SK-N-SH (cell line): ENCODE measurements at regions not wholly inside any gene's neighbourhood (a gene's known extent, or its start where the extent isn't known, plus 50 kb on each side); places are given as distances from the start of the nearest gene placed in this dataset.

Source experiments
- CTCF ChIA-PET: fragments of 300-600, 350-600 bp; formaldehyde crosslinking; extraction: SDS; loops from one replicate; lab custom pipeline; 2021; lab: Yijun Ruan, JAX
- POLR2A ChIA-PET: fragments of 350-600 bp; sonication (Branson Sonifier 250); formaldehyde crosslinking; extraction: SDS; loops from one replicate; lab custom pipeline; 2020; ENCODE audit warnings: antibody characterized with exemption, inconsistent platforms; lab: Yijun Ruan, JAX
- DNase-seq: peaks from one replicate; pipeline ENCODE4 v3.0.0; 2012
- H2AFZ ChIP-seq: fragments of 200-600 bp; sonication (generic); 2 replicates; pipeline ENCODE4 v1.8.1; 2016; ENCODE audit warnings: antibody characterized with exemption, mild to moderate bottlenecking, low read depth
- H3F3A ChIP-seq: fragments of 200-600 bp; sonication (generic); replicated peaks from 2 replicates; pipeline ENCODE3; 2016; ENCODE audit warnings: antibody characterized with exemption, mild to moderate bottlenecking; ENCODE audit not compliant: insufficient read depth
- H3K27ac ChIP-seq, 2 experiments: fragments of 200-500 bp in 1 of 2; fragments of 200-600 bp in 1 of 2; sonication (Bioruptor generic) in 1 of 2; sonication (generic), shearing (Covaris generic) in 1 of 2; 2 replicates each; pipeline versions ENCODE4 v1.5.1 to v1.6.1; 2014 to 2016; ENCODE audit warnings: low read depth in 2 of 2, inconsistent platforms in 1 of 2, low read length in 1 of 2, mild to moderate bottlenecking in 1 of 2, mixed read lengths in 1 of 2
- H3K27me3 ChIP-seq: fragments of 200-600 bp; sonication (generic), shearing (Covaris generic); 2 replicates; pipeline ENCODE4 v1.6.1; 2016; ENCODE audit warnings: mixed run types; ENCODE audit not compliant: insufficient read depth
- H3K36me3 ChIP-seq, 2 experiments: fragments of 200-500 bp in 1 of 2; fragments of 200-600 bp in 1 of 2; sonication (Bioruptor generic) in 1 of 2; sonication (generic) in 1 of 2; replicated peaks in 1 of 2; 2 replicates each; pipeline versions ENCODE3 to v1.5.1; 2014 to 2016; ENCODE audit warnings: low read length in 1 of 2, mild to moderate bottlenecking in 1 of 2; ENCODE audit not compliant: insufficient read depth in 2 of 2, control insufficient read depth in 1 of 2
- H3K4me1 ChIP-seq, 2 experiments: fragments of 200-500 bp in 1 of 2; fragments of 200-600 bp in 1 of 2; sonication (Bioruptor generic) in 1 of 2; sonication (generic), shearing (Covaris generic) in 1 of 2; 2 replicates each; pipeline versions ENCODE4 v1.5.1 to v1.6.1; 2014 to 2016; ENCODE audit warnings: low read depth in 1 of 2, low read length in 1 of 2, mixed run types in 1 of 2; ENCODE audit not compliant: insufficient read depth in 2 of 2, control insufficient read depth in 1 of 2
- H3K4me2 ChIP-seq: fragments of 200-600 bp; sonication (generic), shearing (Covaris generic); 2 replicates; pipeline ENCODE4 v1.6.1; 2017; ENCODE audit warnings: mixed run types
- H3K4me3 ChIP-seq, 2 experiments: fragments of 200-500 bp in 1 of 2; fragments of 200-600 bp in 1 of 2; sonication (Bioruptor generic) in 1 of 2; sonication (generic), shearing (Covaris generic) in 1 of 2; 2 replicates each; pipeline versions ENCODE4 v1.5.1 to v1.8.1; 2014 to 2016; ENCODE audit warnings: low read depth in 2 of 2, inconsistent platforms in 1 of 2, low read length in 1 of 2, mild to moderate bottlenecking in 1 of 2, mixed read lengths in 1 of 2, moderate library complexity in 1 of 2
- H3K79me2 ChIP-seq: fragments of 200-600 bp; sonication (generic); 2 replicates; pipeline ENCODE4 v1.8.1; 2017; ENCODE audit warnings: mild to moderate bottlenecking; ENCODE audit not compliant: insufficient read depth
- H3K9ac ChIP-seq: fragments of 200-600 bp; sonication (generic); 2 replicates; pipeline ENCODE4 v1.6.1; 2017; ENCODE audit warnings: mixed run types
- H3K9me2 ChIP-seq: fragments of 200-600 bp; sonication (generic); 2 replicates; pipeline ENCODE4 v1.6.1; 2017; ENCODE audit warnings: mixed run types
- H3K9me3 ChIP-seq: fragments of 200-600 bp; sonication (generic); 2 replicates; pipeline ENCODE4 v1.6.1; 2017; ENCODE audit warnings: mixed run types, mild to moderate bottlenecking, moderate library complexity
- H4K20me1 ChIP-seq: fragments of 200-600 bp; sonication (generic); 2 replicates; pipeline ENCODE4 v1.6.1; 2017; ENCODE audit warnings: mild to moderate bottlenecking, mixed run types; ENCODE audit not compliant: insufficient read depth
- CHD2 ChIP-seq: fragments of 150-350 bp; IDR thresholded peaks from 2 replicates; pipeline ENCODE4 v1.6.1; 2018; ENCODE audit warnings: low read length; ENCODE audit not compliant: partially characterized antibody
- CTCF ChIP-seq: fragments of 200-600 bp; sonication (generic); IDR thresholded peaks from 2 replicates; pipeline ENCODE4 v1.6.1; 2017; ENCODE audit warnings: antibody characterized with exemption, mild to moderate bottlenecking, moderate library complexity
- EP300 ChIP-seq, 2 experiments: IDR thresholded peaks; 2 replicates each; pipeline versions ENCODE4 v1.4.0 to v1.6.1; 2012; ENCODE audit warnings: borderline replicate concordance in 1 of 2, low read depth in 1 of 2, low read length in 1 of 2
- GABPA ChIP-seq: IDR thresholded peaks from 2 replicates; pipeline ENCODE4 v1.4.0; 2012; ENCODE audit warnings: low read depth, mild to moderate bottlenecking
- GATA2 ChIP-seq: sonication (generic); formaldehyde crosslinking; IDR thresholded peaks from 2 replicates; pipeline ENCODE4 v1.5.0; 2020; ENCODE audit warnings: mild to moderate bottlenecking, missing genetic modification reagents
- MEF2A ChIP-seq: IDR thresholded peaks from 2 replicates; pipeline ENCODE4 v1.4.0; 2012; ENCODE audit warnings: low read depth, borderline replicate concordance
- NRF1 ChIP-seq: IDR thresholded peaks from 2 replicates; pipeline ENCODE4 v1.6.1; 2012; ENCODE audit warnings: low read depth, mild to moderate bottlenecking, low read length
- RAD21 ChIP-seq: IDR thresholded peaks from 2 replicates; pipeline ENCODE4 v1.6.1; 2012; ENCODE audit warnings: mild to moderate bottlenecking, low read length
- RCOR1 ChIP-seq: fragments of 150-350 bp; IDR thresholded peaks from 2 replicates; pipeline ENCODE4 v1.6.1; 2017; ENCODE audit warnings: antibody characterized with exemption, low read length
- RFX5 ChIP-seq: IDR thresholded peaks from 2 replicates; pipeline ENCODE4 v1.6.1; 2012; ENCODE audit warnings: mild to moderate bottlenecking, improper control_type of control experiment, low read length
- RXRA ChIP-seq: IDR thresholded peaks from 2 replicates; pipeline ENCODE4 v1.4.0; 2012; ENCODE audit warnings: low read depth, mild to moderate bottlenecking, borderline replicate concordance
- SMC3 ChIP-seq: IDR thresholded peaks from 2 replicates; pipeline ENCODE4 v1.6.1; 2012; ENCODE audit warnings: low read depth, low read length, improper control_type of control experiment
- TCF12 ChIP-seq: IDR thresholded peaks from 2 replicates; pipeline ENCODE4 v1.4.0; 2012
- YY1 ChIP-seq: IDR thresholded peaks from 2 replicates; pipeline ENCODE4 v1.4.0; 2012; ENCODE audit warnings: low read depth, mild to moderate bottlenecking
- WGBS: methylation state at CpG from one replicate; pipeline ENCODE4 v1.1.6; 2017; ENCODE audit warnings: low lambda C conversion rate; 5-methylcytosine and 5-hydroxymethylcytosine counted together
- TF ChIP-seq, protein P1 (sequence below): fragments of 150-350 bp; IDR thresholded peaks from 2 replicates; pipeline ENCODE4 v1.6.1; 2017; ENCODE audit warnings: antibody characterized with exemption, low read length, low read depth, borderline replicate concordance
- TF ChIP-seq, protein P2 (sequence below): IDR thresholded peaks from 2 replicates; pipeline ENCODE4 v1.4.0; 2012; ENCODE audit warnings: low read depth, borderline replicate concordance
- TF ChIP-seq, protein P3 (sequence below): IDR thresholded peaks from 2 replicates; pipeline ENCODE4 v1.4.0; 2012; ENCODE audit warnings: low read depth, borderline replicate concordance

- DNase-seq: no peak
- no peaks in the 10 kb centered on the region for H3K9me3 ChIP-seq
- TF ChIP-seq EP300 (IDR thresholded peaks at IDR 0.05; ENCODE audit: borderline replicate concordance in 1 of 2, low read depth in 1 of 2, low read length in 1 of 2) (no peak), RAD21 (no peak), RFX5 (no peak), YY1 (no peak), CTCF (no peak), MEF2A (no peak), SMC3 (no peak), NRF1 (no peak), TCF12 (no peak), GATA2 (CRISPR knock-in tag) (no peak), RXRA (no peak), RCOR1 (no peak), GABPA (no peak), CHD2 (no peak)
- TF ChIP-seq, protein P1, sequence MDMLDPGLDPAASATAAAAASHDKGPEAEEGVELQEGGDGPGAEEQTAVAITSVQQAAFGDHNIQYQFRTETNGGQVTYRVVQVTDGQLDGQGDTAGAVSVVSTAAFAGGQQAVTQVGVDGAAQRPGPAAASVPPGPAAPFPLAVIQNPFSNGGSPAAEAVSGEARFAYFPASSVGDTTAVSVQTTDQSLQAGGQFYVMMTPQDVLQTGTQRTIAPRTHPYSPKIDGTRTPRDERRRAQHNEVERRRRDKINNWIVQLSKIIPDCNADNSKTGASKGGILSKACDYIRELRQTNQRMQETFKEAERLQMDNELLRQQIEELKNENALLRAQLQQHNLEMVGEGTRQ: no peak
- TF ChIP-seq, protein P2, sequence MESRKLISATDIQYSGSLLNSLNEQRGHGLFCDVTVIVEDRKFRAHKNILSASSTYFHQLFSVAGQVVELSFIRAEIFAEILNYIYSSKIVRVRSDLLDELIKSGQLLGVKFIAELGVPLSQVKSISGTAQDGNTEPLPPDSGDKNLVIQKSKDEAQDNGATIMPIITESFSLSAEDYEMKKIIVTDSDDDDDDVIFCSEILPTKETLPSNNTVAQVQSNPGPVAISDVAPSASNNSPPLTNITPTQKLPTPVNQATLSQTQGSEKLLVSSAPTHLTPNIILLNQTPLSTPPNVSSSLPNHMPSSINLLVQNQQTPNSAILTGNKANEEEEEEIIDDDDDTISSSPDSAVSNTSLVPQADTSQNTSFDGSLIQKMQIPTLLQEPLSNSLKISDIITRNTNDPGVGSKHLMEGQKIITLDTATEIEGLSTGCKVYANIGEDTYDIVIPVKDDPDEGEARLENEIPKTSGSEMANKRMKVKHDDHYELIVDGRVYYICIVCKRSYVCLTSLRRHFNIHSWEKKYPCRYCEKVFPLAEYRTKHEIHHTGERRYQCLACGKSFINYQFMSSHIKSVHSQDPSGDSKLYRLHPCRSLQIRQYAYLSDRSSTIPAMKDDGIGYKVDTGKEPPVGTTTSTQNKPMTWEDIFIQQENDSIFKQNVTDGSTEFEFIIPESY: no peak
- TF ChIP-seq, protein P3, sequence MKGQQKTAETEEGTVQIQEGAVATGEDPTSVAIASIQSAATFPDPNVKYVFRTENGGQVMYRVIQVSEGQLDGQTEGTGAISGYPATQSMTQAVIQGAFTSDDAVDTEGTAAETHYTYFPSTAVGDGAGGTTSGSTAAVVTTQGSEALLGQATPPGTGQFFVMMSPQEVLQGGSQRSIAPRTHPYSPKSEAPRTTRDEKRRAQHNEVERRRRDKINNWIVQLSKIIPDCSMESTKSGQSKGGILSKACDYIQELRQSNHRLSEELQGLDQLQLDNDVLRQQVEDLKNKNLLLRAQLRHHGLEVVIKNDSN: no peak
- H3K4me2 ChIP-seq: no peak overlapping the region
- no peaks in the 10 kb centered on the region for H3F3A ChIP-seq
- H3K27ac ChIP-seq: no peak overlapping the region
- H4K20me1 ChIP-seq: no peaks in the 10 kb centered on the region
- CTCF ChIA-PET: interaction anchor here (1.1 kb wide), 1 partner anchor 697 kb away, joined by 4 read pairs; no protein-coding TSS in a partner anchor
- no peaks in the 10 kb centered on the region for H3K27me3 ChIP-seq
- no peaks in the 10 kb centered on the region for H3K79me2 ChIP-seq
- no peak overlapping the region for H2AFZ ChIP-seq
- no peak overlapping the region for H3K9ac ChIP-seq
- H3K4me1 ChIP-seq: no peaks in the 10 kb centered on the region
- H3K36me3 ChIP-seq: no peaks in the 10 kb centered on the region
- WGBS: 21% methylated on average over 3 of the region's 3 CpGs
- POLR2A ChIA-PET: no interaction called here
- no peak overlapping the region for H3K4me3 ChIP-seq
- no peaks in the 10 kb centered on the region for H3K9me2 ChIP-seq
These were observed 278.5 kb downstream of the TAF11L14 start for GRCh38 chr5:17912794-17913193.
